Inflammatory macrophage treated with lipopolysaccharide for 1 hour (primary cell): ENCODE measurements at regions not wholly inside any gene's neighbourhood (a gene's known extent, or its start where the extent isn't known, plus 50 kb on each side); places are given as distances from the start of the nearest gene placed in this dataset.

Experiments
- DNase-seq, 2 donors: peaks; one replicate each; pipeline ENCODE4 v3.0.0-alpha.2; 2020 to 2022

DNA sequence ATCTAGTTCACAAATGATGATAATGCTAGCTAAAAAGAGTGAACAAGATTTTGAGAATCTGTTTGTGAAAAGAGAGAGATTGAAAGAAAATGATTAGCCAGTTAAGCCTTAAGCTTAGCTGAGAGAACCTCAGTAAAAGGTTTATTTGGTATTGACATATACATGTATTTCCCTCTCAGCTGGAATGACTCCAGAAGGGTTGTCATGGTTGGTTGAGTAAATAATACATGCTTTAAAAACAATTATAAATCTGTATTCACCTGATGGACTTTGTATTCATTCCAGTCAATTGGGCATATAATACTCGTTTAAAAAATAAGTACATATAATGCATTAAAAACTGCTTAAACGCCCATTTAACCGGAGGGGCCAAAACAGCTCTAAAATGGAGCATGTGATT is 181.4 kb downstream of the GRB14 start:
- DNase-seq: no peak

DNA sequence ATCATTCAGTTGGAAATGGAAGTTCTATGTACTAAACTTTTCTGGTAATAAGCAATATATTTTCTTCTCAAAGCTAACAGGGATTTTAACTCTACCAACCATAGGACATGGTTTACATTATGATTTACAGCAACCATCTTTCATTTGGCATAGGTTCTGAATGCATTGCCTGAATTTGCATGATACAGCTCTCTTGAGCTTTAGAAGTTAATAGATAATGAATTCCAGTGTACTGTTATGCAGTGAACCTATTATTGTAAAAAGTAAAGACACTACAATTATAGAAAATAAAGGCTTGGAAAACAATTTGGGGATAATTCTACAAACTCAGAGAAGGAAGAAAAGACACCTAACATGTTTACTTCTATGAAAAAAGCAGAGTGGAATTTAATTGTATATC is 182.0 kb downstream of the GRB14 start:
- no peak for DNase-seq

DNA sequence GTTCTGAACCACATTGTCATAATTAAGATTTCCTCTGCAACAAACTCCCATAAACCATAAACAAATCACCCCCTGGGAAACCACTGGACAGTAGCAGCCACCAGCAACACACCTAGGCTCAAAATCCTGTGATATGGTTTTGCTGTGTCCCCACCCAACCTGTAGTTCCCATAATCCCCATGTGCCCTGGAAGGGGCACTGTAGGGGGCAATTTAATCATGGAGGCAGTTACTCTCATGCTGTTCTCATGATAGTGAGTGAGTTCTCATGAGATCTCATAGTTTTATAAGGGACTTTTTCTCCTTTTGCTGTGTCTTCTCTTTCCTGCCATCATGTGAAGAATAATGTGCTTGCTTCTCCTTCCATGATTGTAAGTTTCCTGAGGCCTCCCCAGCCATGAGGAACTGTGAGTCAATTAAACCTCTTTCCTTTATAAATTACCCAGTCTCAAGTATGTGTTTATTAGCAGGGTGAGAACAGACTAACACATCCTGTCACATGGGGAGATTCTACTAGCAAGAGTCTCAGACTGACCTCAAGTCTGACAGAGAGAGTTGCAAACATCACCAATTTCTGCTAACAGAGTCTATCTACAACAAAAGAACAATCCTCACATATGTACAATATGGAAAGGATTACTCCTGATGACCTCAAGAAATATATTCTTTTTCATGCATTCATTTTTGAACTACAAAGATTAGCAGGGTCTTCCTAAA is 182.6 kb downstream of the GRB14 start:
- no peak for DNase-seq

DNA sequence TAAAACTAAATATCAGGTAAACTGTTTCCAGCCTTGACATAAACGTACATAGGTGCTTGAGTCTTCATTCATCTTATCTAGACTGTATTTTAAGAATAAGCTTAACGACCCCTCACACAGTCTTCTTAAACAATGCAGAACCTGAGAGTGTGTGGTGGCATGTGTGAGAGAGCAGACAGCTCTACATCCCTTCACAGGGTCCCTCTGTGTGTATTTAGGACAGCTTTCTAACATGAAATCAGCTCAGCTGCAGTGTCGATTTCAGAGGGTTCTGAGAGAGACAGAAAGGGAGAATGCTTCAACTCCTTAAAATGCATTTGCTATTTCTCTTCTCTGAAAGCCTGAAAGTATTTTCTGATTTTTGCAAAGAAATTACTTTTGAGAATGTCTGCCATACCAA is 185.2 kb downstream of the GRB14 start:
- DNase-seq: no peak

DNA sequence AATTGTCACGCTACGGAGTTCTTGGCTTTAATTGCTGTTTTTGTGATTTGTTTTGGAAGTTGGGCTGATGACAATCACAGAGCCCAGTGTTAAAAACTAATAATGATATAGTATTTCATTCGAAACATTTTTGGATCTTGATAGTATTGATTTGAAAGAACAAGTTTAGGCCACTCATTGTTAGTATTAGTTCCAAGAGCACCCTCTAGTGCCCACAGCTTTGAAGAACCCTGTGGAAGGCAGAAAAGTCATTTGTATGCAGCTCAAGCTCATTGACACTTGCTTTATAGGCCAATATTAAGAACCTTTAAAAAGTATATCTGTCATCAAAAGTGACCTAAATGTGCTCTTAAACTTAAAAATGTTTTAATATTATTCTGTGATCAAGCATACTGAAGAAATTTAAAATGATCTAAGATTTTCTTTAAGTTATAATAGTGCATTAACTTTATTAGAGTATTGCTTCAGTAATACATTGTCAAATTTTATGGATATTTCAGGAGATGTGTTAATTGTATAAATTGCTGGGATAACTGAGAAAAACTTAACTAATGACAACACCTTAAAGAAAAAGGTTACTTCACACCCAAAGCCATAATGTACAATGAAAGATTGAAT is 191.0 kb downstream of the GRB14 start:
- DNase-seq: peak in 1 of 2 donors; percentile 17

DNA sequence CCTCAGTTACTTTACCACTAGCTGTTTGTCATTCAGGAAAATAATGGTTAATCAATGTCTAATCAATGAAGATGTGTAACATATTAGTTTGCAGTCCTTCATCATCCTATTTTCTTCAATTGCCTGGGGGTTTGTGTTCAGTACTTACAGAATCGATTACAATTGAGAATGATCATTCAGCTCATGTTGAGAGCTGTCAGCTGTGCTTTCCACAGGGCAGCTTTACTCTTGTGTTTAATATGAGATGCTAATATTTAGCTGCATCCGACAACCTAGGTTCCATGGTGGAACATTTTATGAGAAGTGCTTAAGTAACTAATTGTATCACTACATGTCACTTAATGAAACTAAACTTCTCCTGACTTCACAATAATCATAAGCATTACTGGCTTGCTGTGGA is 191.9 kb downstream of the GRB14 start:
- DNase-seq: no peak

DNA sequence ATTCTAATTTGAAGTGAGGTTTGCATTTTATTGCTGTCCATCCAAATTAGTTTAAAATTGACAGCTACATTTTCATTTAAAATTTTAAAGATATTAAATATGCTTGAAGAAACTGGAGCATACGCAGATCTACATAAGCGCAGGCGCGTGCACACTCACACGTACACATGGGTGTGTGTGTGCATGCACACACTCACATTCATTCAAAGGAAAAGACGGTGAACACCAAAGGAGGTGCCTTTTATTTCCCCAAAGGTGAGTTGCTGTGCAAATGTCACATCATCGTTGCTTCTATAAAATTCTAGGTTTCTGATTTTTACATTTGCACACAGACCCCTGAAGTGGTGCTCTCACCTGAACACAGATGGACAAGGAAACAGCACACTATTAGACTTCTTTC is 194.2 kb downstream of the GRB14 start:
- DNase-seq: no peak

DNA sequence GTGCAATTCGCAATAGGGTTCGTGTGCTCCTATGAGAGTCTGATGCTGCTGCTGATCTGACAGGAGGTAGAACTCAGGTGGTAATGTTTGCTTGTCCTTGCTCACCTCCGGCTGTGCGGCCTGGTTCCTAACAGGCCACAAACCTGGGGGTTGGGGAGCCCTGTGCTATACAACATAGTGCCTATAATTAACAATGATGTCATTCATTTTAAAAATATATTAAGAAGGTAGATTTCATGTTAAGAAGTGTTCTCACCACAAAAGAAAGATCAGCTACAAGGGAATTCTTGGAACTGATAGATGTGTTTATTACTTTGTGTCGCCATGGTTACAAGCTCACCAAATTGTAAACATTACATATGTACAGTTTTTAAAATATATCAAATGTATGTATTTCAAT is 200.5 kb downstream of the GRB14 start:
- no peak for DNase-seq

DNA sequence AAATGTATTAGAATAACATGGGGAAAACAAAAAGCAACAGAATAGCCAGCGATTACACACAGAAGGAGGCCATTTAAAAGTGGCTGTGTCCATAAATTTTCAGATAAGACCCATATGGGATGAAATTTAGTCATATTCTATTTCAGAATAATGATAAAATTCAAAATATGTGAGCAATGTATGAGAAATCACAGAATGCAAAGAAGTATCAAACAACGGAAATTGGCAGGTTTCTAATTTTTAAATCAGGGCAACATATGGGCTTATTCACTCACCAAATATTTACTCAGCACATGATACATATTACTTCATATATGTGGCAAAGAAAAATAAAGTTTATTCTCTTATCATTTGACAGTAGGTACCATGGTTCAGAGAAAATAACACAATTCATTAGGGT is 208.5 kb downstream of the GRB14 start:
- DNase-seq: no peak

DNA sequence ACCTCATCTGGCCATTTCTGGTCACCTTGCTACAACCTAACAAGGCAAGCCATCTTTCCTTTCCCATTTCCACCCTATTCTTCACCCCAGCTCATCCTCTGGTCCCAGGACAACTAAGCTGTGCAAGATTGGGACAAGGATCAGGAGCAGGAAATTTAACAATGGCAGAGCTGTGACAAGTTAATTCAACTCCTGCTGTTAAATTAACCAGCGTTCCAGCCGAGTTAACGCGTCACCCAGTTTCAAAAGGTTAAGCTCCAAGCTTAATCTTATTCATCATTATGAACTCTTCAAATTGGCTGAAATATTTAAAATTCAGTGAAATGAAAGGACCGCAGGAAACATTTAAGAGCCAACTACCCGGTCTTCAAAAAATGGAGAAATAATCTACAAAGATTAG is 231.9 kb downstream of the GRB14 start:
- no peak for DNase-seq

DNA sequence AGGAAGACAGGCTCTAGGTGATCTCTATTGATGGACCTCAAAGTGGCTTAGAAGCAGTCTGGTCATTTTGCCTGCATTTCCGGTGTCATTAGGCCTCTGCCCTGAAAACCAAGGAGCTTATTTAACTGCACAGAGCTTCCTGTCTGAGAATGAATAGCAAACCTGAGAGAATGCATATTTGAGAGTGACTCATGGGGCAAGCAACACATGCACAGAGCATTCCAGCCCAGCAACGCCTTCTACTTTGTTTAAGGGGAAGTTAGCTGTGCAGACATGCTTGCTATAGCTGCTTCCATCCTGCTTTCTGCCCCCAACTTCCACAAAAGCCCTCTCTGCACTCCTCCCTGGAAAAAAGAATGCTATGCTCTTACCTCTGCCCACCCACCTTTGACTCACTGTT is 232.8 kb downstream of the GRB14 start:
- DNase-seq: no peak

DNA sequence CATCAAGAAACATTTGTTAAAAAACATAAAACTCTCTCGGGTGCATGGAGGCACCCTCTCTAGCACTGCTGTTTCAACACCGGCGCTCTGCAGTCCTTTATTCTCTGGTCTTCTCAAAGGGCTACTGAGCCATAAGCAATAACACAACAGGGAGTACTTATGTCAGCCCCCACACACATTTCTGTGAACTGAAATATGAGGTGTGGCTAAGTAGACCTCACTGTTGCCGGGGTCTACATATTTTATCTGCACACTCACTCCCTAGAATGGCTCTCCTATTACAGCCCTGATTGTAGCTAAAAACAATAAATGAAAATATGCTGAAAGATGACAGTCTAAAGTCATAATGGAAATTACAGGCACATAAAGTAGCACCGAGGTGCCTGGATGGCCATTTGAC is 235.1 kb downstream of the GRB14 start:
- DNase-seq: no peak

DNA sequence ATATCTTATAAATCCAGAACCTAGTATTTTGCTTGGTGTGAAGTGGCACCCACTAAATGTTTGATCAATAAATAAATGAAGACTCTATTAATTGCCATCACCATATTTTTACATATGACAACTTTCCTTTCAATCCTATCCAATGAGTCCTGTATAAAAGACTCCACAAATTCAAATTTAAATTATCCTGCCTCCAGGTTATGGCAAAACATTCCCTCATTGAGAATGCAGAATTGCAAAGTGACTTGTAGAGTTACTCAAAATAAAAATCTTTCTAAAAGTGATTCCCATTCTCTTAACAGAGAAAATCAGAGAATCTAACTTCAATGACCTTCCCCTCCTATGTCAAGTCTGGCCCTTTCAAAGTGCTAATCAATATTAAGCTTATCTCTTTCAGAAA is 236.8 kb downstream of the GRB14 start:
- DNase-seq: no peak

DNA sequence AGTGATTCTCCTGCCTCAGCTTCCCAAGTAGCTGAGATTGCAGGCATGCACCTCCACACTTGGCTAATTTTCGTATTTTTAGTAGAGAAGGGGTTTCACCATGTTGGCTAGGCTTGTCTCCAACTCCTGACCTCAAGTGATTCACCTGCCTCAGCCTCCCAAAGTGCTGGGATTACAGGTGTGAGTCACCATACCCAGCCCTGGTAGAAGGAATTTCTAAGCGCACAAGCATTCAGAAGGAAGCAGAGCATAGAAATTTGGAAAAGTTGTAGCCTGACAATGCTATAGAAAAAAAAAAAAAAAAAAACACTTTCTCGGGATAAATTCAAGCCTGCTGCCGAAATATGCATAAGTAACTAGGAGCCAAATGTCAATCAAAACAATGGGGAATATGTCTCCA is 249.4 kb downstream of the GRB14 start:
- no peak for DNase-seq

DNA sequence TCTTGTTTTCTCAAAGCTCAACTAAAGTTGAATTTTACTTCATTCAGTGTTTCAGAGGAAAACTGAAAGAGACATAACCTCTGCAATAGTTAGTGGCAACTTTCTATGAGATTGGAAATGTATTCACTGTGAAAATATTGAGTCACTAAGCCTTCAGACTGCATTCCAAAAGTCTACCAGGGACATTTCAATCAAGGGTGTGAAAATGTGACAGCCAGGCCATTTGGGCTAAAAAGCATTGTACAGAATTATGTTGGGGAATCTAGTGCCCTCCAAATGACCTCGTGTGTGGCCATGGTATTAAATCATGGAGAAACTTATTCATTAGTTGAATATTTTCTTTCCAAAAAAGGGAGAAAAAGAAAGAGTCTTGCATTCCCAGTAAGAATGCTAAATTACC is 251.9 kb downstream of the GRB14 start:
- no peak for DNase-seq

DNA sequence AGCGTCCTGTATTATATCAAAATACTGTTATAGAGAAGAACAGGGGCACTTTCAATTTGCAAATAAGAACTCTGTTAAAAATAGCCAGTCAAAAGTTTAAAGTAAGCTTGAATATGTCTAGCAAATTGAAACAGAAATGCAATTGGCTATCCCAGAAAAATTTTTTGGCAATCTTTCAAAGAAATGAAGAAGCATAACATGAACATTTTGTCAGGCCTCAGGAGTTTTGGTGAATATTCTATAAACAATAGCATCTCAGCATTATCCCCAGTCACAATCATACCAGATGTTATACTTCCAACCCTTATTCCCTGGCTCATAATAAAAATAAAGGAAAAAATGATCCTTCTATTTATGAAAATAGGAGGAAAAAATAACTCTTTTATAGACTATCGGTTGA is 252.4 kb downstream of the GRB14 start:
- DNase-seq: no peak

DNA sequence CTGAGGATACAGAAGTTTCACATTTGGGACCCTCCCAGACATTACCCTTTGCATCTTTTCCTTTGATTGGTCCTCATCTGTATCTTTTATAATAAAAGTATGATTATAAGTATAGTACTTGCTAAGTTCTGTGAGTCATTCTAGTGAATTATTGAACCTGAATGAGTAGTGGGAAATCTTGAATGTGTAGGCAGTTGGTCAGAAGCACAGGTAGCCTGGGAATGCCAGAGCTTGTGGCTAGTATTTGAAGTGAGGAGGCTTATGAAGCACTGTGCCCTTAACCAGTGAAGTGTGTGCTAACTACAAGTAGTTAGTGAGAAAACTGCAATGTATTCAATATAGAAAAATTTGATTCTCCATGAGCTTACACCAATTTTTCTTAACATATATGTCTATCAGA is 257.6 kb downstream of the GRB14 start:
- no peak for DNase-seq

DNA sequence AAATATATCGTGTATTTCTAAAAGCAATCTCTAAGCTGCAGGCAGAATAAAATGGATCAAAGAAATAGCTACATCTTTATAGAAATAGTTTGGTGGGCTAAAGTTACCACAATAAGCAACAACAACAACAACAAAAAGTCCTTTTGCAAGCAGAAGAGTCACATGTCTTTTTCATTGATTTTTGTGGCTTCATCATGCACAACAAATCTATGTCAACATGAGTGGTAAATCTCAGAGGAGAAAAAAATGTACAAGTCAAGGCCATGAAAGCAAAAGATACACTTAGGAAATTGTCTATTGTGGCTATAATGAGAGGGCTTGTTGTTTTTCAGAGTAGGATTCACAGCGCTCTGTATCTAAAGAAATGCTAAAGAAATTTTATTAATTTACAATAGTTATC is 269.7 kb downstream of the GRB14 start:
- no peak for DNase-seq

DNA sequence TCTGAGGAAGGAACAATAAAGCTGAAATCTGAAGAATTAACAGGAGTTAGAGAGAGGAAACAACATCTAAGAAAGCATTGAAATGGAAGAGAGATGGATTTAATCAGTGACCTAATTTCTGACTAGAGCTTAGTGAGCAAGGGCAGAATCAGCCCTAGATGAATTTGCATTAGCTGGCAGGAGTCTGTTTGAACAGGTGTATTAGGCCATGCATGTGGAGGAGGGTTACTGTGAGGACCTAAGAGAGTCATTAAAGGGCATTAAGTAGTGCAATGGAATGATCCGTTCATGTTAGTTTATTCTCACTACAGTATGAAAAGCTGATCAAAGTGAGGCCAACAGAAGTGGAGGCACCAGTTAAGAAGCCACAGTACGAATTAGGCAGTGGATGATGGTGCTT is 285.3 kb downstream of the GRB14 start:
- DNase-seq: no peak

DNA sequence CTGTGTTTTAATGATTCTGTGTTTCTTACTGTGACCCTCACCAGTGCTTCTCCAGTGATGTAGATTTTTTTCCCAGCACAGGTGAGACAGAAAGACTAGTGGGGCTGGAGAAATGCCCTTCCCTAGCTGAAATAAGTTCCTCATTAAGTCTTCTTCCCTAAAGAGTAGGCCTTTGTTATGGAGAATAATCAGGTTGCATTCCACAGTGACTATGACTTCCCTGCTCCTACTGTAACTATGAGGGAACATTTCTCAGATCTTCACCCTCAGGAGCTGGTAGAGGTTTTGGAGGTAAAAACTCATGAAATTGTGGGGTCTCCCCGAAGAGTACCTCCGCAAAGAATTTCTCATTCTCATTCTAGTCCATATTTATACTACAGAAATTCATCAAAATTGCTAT is 286.2 kb downstream of the GRB14 start:
- DNase-seq: no peak

DNA sequence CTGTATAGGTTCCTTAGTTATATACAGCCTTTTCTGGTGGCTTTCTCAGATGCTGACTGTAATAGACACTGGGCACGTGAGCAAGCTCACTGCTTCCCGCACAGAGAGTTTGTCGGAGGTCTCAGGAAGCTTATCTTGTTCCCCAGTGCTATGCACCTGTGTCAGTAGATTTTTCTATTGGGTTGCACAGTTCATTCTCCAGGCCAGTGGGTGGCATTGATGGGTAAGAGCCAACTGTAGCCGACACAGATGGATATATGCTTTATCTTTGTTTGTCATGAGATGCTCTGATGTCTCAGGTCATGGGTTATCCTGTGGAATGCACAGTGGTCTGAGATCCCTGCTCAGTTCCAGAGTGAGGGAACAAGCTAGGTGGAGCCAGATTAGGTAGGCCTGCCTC is 293.0 kb downstream of the GRB14 start:
- no peak for DNase-seq

DNA sequence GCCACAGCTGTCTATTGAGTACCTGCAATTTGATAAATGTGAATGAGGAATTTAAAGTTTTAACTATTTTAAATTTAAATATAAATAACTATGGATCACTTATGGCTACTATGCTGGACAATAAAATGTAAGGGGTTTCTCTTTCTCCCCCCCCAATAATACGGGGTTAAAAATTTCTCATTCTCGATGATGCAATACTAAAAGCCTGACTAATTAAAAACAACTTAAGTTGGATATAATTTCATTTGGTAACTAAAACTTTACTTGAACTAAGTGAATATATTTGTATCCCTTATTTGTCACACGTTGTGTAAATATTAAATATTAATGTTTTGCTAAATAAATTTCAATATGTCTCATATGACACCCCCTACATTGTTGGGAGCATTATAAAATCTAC is 297.3 kb downstream of the GRB14 start:
- no peak for DNase-seq

DNA sequence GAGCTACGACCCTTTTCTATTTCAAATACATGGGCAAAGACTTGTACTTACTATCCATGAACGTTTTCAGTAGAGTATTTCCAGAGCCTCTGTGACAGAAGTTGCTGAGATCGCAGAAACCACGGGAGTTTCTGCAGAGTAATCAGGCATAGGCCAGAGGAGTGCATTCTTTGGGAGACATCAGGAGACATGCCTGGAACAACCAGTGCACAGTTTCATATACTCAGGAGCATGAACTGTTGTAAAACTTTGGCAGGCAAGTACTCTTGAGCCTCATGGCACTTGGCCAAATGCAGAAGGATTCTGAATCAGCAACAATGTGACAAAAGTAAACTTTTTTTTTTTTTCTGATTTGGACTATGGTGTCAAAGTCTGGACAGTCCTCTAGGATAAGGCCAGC is 307.1 kb downstream of the GRB14 start:
- no peak for DNase-seq

DNA sequence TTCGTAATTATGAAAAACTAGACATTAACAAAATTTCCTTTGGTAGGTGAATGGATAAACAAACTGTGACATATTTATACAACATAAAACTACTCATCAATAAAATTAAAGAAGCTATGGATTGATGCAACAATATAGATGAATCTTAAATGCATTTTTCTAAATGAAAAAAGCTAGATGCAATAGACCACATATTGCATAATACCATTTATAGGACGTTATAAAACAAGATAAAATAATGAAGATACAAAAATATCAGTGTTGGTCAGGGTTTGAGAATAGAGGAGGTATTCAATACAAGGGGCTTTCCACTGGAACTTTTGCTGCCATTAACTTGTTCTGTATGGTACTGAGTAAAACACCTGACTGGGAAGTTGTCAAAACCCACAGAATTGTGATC is 314.4 kb downstream of the GRB14 start:
- no peak for DNase-seq

DNA sequence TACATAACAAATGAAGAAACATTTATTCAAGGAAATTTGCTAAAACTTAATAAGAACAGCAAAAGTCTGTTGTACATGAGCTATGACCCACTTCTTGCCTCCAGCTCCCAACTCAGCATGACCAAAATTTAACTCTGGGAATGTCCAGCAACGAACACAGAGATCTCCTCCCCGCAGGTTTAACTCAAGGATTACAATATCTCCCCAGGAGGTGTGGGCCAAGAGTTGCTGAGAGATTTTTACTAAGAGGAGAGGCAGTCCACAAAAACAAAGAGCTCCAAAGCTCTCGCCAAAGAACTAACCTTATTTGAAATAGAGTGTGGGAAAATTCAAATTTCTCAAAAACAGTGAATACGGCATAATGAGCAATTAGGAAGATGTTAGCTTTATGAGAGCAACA is 318.5 kb downstream of the GRB14 start:
- no peak for DNase-seq
